ENCODE measurements at regions not wholly inside any gene's neighbourhood (a gene's known extent, or its start where the extent isn't known, plus 50 kb on each side); places are given as distances from the start of the nearest gene placed in this dataset.
"Not testable (repeated sequence)": the region's sequence is repeated elsewhere in the genome, so short reads cannot be mapped to it uniquely, and the experiment has no call there.

GRCh38 chr6:100322886-100323285 is 141.8 kb downstream of the SIM1 start:
- no peak for DNase-seq

GRCh38 chr6:100320686-100321085 is 144.0 kb downstream of the SIM1 start:
- no peak for DNase-seq

GRCh38 chr6:100317031-100317430 is 147.7 kb downstream of the SIM1 start:
- DNase-seq: no peak

GRCh38 chr6:100314186-100314585 is 150.5 kb downstream of the SIM1 start:
- DNase-seq: no peak

- no peak for DNase-seq
Observed at GRCh38 chr6:100311707-100312251, 152.9 kb downstream of the SIM1 start.

- no peak for DNase-seq
Observed at GRCh38 chr6:100309174-100309573, 155.5 kb downstream of the SIM1 start.

- DNase-seq: no peak
Observed at GRCh38 chr6:100307561-100307960, 157.2 kb downstream of the SIM1 start.

GRCh38 chr6:100305209-100305869 is 159.4 kb downstream of the SIM1 start:
- no peak for DNase-seq

- DNase-seq: no peak
Observed at GRCh38 chr6:100304575-100304974, 160.1 kb downstream of the SIM1 start.

GRCh38 chr6:100301731-100302130 is 163.0 kb downstream of the SIM1 start:
- no peak for DNase-seq

- DNase-seq: no peak
Observed at GRCh38 chr6:100300221-100300736, 164.4 kb downstream of the SIM1 start.

GRCh38 chr6:100296810-100297544 is 167.7 kb downstream of the SIM1 start:
- DNase-seq: no peak

- not testable (repeated sequence) for DNase-seq
Observed at GRCh38 chr6:100295172-100295571, 169.5 kb downstream of the SIM1 start.

GRCh38 chr6:100289285-100289684 is 175.4 kb downstream of the SIM1 start:
- no peak for DNase-seq

GRCh38 chr6:100288311-100288710 is 176.4 kb downstream of the SIM1 start:
- DNase-seq: no peak

GRCh38 chr6:100283285-100283684 is 181.4 kb downstream of the SIM1 start:
- no peak for DNase-seq

GRCh38 chr6:100281471-100281901 is 183.2 kb downstream of the SIM1 start:
- DNase-seq: no peak

GRCh38 chr6:100276311-100277057 is 188.2 kb downstream of the SIM1 start:
- DNase-seq: no peak

- no peak for DNase-seq
Observed at GRCh38 chr6:100274147-100274546, 190.6 kb downstream of the SIM1 start.

GRCh38 chr6:100271625-100272024 is 193.1 kb downstream of the SIM1 start:
- no peak for DNase-seq

- no peak for DNase-seq
Observed at GRCh38 chr6:100271202-100271601, 193.5 kb downstream of the SIM1 start.

- no peak for DNase-seq
Observed at GRCh38 chr6:100269189-100269588, 195.5 kb downstream of the SIM1 start.

GRCh38 chr6:100268326-100268725 is 196.4 kb downstream of the SIM1 start:
- no peak for DNase-seq

All from GDM1 (cell line).